ENCODE measurements at regions not wholly inside any gene's neighbourhood (a gene's known extent, or its start where the extent isn't known, plus 50 kb on each side); places are given as distances from the start of the nearest gene placed in this dataset.

- Histone ChIP-seq H3K9me3 (no peaks in the 10 kb centered on the region), H3K27ac (no peak overlapping the region), H3K36me3 (ENCODE audit: insufficient read depth in 1 of 2, low read depth in 1 of 2) (no peaks in the 10 kb centered on the region), H3K4me1 (no peaks in the 10 kb centered on the region), H3K4me3 (no peak overlapping the region), H3K27me3 (ENCODE audit: insufficient read depth in 3 of 3, low read length in 2 of 3) (no peaks in the 10 kb centered on the region)
- WGBS, 3 donors, result 71 to 85% (median 80%) methylated on average over 4 of the region's 4 CpGs
- DNase-seq, result no peak
- TF ChIP-seq CTCF (IDR thresholded peaks at IDR 0.05), result no peak
- ATAC-seq, result no peak
- intact Hi-C loops (cut with DNase I), result no loop called here
These were observed 118.7 kb upstream of the COL1A2 start for GRCh38 chr7:94276027-94276426.

GRCh38 chr7:94276795-94277194 lies 117.9 kb upstream of the COL1A2 start:
- no peak for TF ChIP-seq CTCF (IDR thresholded peaks at IDR 0.05)
- H3K4me3 ChIP-seq, result no peak overlapping the region
- H3K27ac ChIP-seq, result no peak overlapping the region
- ATAC-seq (no peak), DNase-seq (no peak)
- intact Hi-C loops (cut with DNase I), result no loop called here
- no peaks in the 10 kb centered on the region for H3K9me3 ChIP-seq
- H3K4me1 ChIP-seq, result no peaks in the 10 kb centered on the region
- H3K36me3 ChIP-seq (ENCODE audit: insufficient read depth in 1 of 2, low read depth in 1 of 2), result no peaks in the 10 kb centered on the region
- WGBS, 3 donors, result 23 to 33% (median 27%) methylated on average over 1 of the region's 1 CpG
- no peaks in the 10 kb centered on the region for H3K27me3 ChIP-seq (ENCODE audit: insufficient read depth in 3 of 3, low read length in 2 of 3)

- intact Hi-C loops (cut with DNase I), result no loop called here
These were observed 117.5 kb upstream of the COL1A2 start for GRCh38 chr7:94277236-94277635.

GRCh38 chr7:94280851-94281250 lies 113.8 kb upstream of the COL1A2 start:
- 46 to 52% (median 51%) methylated on average over 2 of the region's 2 CpGs for WGBS, 3 donors
- intact Hi-C loops (cut with DNase I), result loop anchor here in 1 of 2 donors (10.0 kb wide), 1 partner anchor 154 kb away; no protein-coding TSS in a partner anchor
- no peak overlapping the region for H3K4me3 ChIP-seq
- TF ChIP-seq CTCF (IDR thresholded peaks at IDR 0.05), result no peak
- no peak for ATAC-seq
- no peak overlapping the region for H3K27ac ChIP-seq
- H3K36me3 ChIP-seq (ENCODE audit: insufficient read depth in 1 of 2, low read depth in 1 of 2), result no peaks in the 10 kb centered on the region
- no peaks in the 10 kb centered on the region for H3K9me3 ChIP-seq
- no peaks in the 10 kb centered on the region for H3K4me1 ChIP-seq
- DNase-seq, result no peak
- peaks cover 0 to 4% (median 0%) of the 10 kb centered on the region in 3 donors for H3K27me3 ChIP-seq (ENCODE audit: insufficient read depth in 3 of 3, low read length in 2 of 3)

More at GRCh38 chr7:94277236-94277635, 117.5 kb upstream of the COL1A2 start:
- DNase-seq (no peak), ATAC-seq (no peak)
- Histone ChIP-seq H3K36me3 (ENCODE audit: insufficient read depth in 1 of 2, low read depth in 1 of 2) (no peaks in the 10 kb centered on the region), H3K27ac (no peak overlapping the region), H3K9me3 (no peaks in the 10 kb centered on the region), H3K4me1 (no peaks in the 10 kb centered on the region), H3K4me3 (no peak overlapping the region), H3K27me3 (ENCODE audit: insufficient read depth in 3 of 3, low read length in 2 of 3) (no peaks in the 10 kb centered on the region)
- no peak for TF ChIP-seq CTCF (IDR thresholded peaks at IDR 0.05)
- WGBS, 3 donors, result 87 to 92% (median 89%) methylated on average over 4 of the region's 4 CpGs

GRCh38 chr7:94284104-94284503 lies 110.6 kb upstream of the COL1A2 start:
- no peak for TF ChIP-seq CTCF (IDR thresholded peaks at IDR 0.05)
- intact Hi-C loops (cut with DNase I), result loop anchor here in 1 of 2 donors (10.0 kb wide), 1 partner anchor 151 kb away; no protein-coding TSS in a partner anchor
- no peak overlapping the region for H3K27ac ChIP-seq
- DNase-seq (no peak), ATAC-seq (no peak)
- 36 to 50% (median 38%) methylated on average over 2 of the region's 2 CpGs for WGBS, 3 donors
- H3K36me3 ChIP-seq (ENCODE audit: insufficient read depth in 1 of 2, low read depth in 1 of 2), result no peaks in the 10 kb centered on the region
- H3K4me1 ChIP-seq, result no peaks in the 10 kb centered on the region
- H3K27me3 ChIP-seq (ENCODE audit: insufficient read depth in 3 of 3, low read length in 2 of 3), result peaks cover 0 to 4% (median 0%) of the 10 kb centered on the region in 3 donors
- H3K4me3 ChIP-seq, result no peak overlapping the region
- no peaks in the 10 kb centered on the region for H3K9me3 ChIP-seq

All from psoas muscle (tissue), 7 donors.